SK-N-DZ (cell line): ENCODE measurements at regions not wholly inside any gene's neighbourhood (a gene's known extent, or its start where the extent isn't known, plus 50 kb on each side); places are given as distances from the start of the nearest gene placed in this dataset.

Source experiments
- DNase-seq: peaks from one replicate; pipeline ENCODE4 v3.0.0-alpha.2; 2015; ENCODE audit warnings: low spot score

DNA sequence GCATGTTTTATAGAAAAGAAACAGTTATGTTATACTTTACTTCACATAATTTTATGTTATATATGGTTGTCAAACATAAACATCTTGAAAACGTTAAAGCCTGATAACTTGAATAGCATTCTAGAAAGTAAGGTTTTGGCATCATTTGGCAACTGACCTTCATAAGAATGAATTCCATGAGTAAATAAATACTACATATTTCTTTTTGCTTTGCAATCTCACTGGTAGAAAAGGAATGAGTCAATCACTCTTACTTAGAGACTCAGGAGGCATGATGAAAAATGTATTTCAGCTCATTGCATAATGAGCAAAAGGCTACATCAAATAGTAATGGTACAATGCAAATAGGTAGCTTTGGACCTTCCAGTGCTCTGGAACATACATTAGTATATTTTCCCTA is 1381.9 kb downstream of the EFNB2 start:
- DNase-seq = no peak

DNA sequence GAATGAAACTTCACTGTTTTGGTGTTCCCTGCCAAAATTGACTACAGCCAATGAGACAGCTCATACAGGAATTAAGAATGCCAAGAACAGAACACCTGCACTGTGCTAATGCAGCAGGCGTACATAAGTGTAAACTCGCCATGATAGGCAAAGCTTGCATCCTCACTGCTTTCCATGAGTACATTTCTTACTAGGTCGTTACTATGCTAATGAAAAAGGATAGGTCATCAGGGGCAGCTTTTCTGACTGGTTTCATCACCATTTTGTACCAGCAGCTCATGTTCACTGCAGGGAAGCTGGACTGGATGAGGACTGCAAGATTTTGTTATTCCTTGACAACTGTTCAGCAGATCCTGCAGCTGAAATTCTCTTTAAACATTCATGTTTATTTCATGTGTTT is 1383.8 kb downstream of the EFNB2 start:
- DNase-seq = no peak

DNA sequence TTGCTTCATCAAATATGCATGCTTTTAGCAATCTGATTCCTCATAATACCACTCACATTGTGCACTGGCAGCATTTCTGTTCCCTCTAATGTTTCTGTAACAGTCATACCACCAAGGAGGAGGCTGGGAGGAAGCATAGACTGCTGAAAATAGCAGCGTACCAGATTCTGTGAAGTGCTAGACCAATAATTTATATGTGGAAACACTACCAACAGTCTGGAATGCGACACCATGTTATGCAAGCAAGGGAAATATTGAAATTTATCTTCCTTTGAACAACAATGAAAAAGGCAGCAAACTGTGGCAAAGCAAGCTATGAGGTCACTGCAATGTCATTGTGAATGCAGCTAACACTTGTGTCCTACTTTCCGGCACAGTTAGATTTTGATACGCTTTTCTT is 1388.0 kb downstream of the EFNB2 start:
- no peak for DNase-seq

DNA sequence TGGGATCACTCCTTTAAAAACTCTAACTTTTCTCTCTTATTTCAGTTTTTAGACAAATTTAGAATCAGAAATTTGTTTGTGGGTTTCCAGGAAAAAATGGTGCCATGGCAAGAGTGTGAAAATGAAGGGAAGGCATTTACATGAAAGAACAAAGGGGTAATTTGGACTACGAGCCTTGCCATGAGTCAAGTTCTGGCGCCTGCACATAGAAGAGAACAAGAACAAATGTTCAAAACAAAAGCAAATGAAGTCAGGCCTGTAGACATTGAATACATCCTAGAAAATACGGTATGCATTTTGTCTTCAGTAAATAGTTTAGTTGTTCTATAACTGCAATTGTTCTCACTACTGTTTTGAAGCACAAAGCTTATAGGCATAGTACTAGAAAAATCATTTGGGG is 1390.5 kb downstream of the EFNB2 start:
- no peak for DNase-seq

DNA sequence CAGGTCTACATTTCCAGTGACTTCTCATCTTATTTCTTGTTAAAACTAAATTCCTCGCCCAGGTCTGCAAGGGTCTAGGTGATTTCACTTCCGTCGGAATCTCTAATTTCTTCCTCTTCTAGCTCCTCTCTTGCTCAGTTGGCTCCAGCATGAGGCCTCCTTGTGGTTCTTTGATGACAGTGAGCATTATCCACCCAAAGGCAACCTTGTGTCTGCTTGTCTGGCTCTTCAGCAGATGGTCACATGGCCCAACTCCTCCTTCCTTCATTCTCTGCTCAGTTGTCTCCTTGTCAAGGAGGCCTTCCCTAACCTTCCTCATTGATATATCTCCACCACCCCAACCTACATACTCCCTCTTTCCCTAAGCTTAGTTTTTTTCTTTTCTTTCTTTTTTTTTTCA is 1391.4 kb downstream of the EFNB2 start:
- DNase-seq = no peak

DNA sequence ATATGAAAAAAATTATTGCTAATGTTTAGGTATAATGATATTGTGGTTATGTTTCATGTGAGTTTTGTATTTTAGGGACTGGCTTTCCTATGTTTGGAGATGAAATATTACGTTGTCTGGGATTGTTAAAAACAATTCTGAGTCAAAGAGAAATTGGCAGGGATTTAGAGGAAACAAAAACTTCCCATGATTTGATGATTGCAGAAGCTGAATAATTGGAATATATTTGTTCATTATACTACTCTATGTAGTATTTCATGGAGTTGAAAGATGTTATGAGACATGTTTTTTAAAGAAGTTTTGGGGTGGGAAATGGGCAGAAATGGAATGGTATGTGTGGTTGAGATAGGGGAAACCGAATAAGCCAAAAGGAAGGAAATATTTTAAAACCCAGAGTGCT is 1392.9 kb downstream of the EFNB2 start:
- DNase-seq = no peak

DNA sequence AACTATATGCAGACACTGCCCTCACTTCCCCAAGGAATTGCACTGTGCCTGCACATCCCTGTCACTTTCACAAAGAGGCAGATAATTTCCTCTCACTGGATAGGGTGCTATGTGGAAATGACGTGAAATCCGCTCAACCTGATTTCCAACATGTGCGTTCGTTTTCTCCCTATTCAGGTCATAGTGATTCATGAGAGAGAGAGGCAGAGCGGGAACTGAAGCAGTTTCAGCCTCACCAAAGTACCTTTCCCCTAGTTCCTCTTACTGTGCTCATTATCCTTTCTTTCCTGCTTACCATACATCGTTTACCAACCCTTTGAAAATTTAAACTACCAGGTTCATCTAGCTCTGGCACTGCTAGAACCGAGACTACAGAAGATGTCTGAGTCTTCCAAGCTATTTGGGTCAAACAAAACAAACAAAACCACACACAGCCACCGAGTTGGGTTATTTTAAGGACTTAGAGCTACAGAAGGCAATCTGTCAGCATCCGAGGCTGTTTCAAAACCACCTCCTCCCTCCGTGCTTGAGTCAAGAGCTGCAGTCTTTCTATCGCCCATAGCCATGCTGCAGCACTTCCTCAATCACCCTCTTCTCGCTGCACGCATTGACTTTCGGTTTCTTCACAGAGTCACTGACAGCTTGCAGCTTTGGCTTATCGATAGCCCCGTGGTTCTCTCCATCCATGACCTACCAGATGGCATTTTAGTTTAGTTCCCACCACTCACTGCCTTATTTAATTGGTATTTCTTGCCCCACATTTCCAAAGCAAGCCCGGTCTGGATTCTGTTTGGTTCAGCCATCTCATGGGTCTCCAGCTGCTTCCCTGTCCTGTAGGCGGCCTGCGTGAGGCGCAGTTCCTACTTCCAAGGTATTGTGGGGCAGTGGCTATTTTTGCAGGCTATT is 1395.8 kb downstream of the EFNB2 start:
- no peak for DNase-seq

DNA sequence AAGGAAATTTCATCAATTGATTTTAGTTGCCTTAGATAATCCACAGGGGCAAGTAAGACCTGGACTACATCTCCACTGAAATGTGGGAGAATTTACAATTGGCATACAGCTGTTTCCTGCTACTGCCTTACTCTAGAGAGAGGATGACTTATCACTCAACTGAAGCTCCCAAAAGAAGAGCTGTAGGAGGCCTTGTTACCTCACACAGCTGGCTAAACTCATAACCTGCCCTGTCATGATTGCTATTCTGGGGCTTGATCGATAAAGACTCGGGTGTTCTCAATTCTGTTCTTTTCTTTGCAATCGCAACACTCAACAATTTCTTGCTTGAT is 1396.4 kb downstream of the EFNB2 start:
- no peak for DNase-seq

DNA sequence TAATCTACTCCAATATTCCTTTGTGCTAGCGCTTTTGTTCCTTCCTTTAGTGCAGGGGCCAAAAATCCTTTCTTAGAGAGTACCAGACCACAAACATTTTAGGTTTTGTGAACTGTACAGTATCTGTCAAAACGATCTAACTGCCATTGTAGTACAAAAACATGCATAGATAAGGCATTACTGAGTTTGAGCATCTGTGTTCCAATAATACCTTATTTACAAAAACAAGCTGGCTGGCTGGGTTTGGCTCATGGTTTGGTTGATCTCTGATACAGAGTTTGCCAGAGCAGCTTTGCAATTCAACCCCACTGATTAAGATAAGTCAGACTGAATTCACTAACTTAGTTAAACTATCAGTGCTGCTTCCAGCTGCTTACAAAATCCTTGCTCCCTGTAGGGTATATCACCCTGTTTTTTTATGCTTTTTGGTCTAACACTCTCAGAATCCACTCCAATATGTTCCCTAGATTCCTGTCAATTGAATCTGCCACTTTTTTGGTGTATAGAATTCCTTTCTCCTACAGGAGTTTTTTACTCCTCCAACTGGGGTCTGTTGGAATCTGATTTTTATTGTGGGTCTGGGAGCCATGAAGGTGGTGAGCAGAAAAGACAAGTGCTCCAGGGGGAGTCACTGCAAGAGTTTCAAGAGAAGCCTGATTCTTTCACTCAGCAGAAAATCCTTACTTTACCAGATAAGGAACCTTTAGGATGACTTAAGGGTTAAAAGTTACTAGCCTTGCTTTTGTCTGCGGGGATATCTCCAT is 1399.4 kb downstream of the EFNB2 start:
- peak; percentile 54 for DNase-seq

DNA sequence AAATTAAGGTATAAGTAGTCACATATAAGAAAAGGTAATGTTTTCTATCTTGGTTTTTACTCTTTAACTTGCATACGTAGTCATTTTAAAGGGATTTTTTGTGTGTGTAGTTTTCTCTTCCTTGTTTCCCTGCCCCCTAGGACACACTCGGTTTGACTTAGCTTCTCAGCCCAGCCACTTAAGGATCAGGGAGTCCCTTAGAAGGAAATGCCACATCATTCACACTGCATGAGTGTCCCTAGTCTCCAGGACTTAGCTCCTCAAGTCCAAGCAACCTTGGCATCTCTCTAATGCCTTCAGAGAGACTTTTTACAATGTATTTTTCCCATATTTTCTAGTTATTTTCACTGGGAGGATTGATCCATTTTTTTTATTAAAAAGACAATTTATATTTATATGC is 1407.7 kb downstream of the EFNB2 start:
- no peak for DNase-seq

DNA sequence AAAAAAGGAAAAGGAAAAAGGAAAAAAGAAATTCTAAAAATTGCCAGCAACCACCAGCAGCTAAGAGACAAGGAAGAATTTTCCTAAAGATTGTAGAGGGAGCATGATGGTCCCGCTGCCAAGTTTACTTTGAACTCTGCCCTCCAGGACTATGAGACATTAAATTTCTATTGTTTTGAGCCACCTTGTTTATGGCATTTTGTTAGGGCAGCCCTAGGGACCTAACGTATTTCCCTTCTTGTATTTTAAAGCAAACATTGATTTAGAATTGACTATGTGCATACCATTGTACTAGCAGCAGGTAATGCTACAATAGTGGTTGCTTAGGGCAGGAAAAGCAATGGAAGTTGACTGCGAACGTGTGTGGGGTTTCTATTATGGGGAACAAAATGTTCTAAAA is 1414.2 kb downstream of the EFNB2 start:
- DNase-seq = no peak

DNA sequence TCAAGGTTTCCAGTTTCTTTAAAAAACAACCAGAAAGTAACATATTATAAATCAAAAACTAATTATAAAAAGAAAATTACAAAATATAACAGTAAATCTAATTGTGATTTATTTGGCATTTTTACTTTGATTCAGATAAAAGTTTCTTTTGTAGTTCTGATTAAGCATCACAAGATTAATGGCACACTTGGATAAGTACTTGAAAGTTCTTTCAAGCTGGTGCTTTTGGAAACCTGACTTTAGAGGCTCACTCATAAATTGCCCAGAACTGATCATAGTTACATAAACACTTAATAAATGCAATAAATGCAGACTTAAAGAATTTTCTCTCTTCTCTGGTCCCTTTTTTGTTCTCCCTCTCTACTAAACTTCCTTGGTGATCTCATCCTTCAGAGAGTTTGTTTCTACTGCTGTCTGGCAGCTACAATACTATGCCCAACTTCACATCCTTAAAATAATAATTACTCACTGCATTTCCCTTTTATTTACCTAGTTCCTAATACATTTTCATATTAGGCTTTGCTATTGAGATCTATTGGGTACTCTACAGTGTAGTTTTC is 1417.0 kb downstream of the EFNB2 start:
- no peak for DNase-seq

DNA sequence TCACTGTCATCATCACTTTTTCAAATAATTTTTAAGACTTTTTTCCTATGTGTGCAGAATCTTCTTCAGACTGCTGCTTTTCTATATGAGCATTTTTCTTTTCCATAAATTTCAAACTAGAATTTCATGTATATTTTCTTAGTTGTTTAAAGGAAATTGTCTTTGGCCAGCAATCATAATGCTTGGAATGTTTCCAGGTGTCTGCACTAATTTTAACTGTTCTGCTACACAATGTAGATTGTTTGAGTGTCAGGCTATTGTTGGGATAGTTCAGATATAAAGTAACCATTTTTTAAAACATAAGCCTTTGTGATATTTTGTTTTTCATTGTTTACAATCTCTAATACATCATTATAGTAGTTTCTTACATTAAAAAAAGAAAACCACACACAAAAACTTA is 1418.5 kb downstream of the EFNB2 start:
- DNase-seq = no peak

DNA sequence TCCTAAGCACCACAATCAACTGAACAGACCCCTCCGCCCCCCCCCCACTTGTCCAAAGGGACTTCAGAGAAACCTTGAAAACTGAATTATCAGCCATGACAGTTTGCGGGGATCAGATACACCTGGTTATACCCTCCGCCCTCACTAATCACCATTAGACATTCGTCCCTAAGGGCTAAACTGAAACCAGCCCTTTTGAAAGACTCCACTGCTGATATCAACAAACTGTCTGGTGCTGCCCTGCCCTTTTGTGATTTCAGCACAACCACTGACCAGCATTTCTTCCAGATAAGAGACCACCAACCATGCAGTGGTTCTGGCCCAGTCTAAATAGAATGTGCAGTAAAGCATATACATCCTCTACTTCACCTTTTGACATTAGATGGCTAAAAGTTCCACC is 1422.9 kb downstream of the EFNB2 start:
- DNase-seq = no peak

DNA sequence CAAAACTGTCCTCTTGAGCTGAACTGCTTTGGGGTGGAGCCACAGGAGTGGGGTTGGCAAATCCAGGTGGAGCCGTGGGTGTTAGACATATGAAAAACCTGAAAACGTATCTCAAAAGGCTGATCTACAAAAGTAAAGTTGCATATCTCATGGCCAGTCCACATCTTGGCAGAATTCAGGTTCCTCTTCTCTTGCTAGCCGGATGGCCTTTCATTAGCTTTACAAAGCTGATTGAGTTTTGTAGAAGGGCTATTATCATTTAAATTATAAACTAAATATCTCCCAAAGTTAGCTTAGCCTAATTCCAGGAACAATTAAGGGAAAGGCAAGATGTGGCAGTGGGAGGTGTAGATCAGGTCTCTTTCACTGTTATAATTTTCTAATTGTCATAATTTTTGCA is 1427.7 kb downstream of the EFNB2 start:
- no peak for DNase-seq

DNA sequence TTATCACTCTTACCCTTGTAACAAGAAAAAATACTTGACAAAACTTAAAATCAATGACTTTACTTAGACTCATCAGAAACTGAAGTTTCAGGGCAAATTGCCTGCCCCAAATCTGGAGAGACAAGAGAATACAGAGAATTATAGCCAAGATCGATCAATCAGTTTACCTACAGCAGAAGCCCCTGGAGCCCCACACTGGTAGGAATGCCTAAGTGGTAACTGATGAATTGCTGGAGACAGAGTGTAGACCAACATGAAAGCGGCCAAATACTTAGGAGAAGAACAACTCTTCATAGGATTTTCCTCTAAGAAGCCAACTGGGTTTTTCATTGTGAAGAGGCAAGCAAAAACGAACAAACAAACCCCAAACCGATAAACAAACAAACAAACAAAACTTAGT is 1430.0 kb downstream of the EFNB2 start:
- no peak for DNase-seq

DNA sequence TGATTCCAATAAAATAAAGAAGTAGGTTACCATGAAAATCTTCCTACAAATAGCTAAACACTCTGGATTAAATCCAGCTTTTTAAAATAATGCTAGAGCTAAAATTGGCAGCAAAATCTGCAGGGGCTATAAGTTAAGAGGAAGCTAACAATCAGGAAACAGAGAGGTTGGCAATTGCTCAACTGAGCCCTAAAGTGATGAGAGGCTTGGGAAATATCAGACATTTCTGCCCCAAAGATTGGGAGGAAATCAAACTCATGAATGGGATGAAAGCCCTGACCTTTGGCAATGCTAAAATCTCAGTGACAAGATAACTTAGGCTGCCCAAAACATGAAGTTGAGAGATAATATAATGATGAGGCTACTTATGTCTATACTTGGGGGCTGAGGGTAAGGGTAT is 1437.9 kb downstream of the EFNB2 start:
- no peak for DNase-seq

DNA sequence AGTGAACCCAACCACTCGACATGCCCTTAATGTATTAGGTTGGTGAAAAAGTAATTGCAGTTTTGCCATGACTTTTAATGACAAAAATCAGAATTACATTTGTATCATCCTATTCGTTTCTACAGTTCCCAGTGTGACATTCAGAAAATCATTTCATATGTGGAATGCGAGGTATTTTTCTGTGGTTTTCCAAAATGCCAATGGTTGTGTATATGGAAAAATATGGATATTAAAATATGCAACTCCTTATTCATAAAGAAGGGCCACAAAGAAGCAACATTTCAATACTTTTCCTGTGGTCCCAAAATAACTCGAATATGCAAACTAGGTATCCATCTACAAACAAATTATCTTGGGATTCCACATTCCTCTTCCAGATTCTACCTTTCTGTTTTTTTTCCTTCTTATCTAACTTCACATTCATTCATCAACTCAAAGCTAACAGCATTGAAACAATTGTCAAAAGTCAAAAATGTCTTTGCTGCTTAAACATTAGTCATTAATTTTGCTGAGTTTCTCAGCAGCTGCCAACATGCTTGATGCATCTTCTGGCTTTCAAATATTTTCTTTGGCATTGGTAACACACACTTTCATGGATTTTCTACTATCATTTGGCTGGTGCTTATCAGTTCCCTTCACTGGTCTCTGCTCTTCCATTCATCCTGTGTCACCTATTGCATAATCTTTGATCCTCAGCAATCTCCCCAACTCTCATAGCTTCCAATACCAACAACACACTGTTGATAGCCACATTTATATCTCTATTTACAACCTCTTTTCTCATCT is 1445.4 kb downstream of the EFNB2 start:
- no peak for DNase-seq

DNA sequence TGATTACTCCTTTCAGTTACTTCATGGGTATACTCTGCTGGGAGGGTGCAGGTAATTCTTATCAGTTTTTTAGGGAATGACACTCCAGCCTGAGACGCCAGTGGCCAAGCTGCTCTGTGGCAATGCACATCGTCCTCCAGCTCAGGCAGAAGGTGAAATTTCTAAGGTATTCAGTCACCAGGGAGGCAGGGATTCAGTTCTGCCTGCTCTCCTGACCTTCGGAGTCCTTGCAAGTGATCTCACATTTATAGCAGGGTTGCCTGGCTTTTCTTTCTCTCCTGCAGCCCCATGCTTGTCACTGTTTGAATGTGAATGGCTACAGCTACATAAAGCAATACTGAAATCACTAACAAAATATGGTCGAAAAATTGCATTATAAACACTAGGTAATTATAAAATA is 1447.5 kb downstream of the EFNB2 start:
- no peak for DNase-seq

DNA sequence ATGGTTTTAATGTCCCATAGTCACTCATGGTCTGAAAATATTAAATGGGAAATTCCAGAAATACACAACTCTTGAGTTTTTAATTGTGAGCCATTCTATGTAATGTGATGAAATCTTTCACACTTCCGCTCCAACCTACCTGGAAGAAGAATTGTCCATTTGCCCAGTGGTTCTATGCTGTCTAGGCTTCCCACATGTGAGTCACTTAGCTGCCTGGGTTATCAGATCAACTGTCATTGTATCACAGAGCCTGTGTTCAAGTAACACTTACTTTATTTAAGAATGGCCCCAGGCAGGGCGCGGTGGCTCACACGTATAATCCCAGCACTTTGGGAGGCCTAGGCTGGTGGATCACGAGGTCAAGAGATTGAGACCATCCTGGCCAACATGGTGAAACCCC is 1450.5 kb downstream of the EFNB2 start:
- DNase-seq = peak; percentile 83

DNA sequence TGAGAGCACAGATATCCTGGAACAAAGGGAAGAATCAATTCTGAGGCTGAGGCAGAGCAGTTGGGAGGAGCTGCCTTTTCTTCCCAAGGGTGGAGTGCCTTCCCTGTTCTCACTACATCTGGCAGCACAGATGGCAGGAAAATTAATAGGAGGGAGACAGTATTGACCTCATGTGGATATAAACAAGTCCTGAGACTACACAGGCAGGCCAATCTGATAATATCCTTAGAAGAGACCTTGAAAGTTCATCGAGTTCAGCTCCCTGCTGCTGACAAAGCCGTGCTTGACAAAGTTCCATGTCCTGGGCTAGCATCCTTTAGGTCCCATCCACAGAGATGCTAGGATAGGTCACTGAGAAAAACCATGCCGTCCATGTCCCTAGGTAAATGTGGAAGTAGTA is 1451.5 kb downstream of the EFNB2 start:
- DNase-seq = peak; percentile 99

DNA sequence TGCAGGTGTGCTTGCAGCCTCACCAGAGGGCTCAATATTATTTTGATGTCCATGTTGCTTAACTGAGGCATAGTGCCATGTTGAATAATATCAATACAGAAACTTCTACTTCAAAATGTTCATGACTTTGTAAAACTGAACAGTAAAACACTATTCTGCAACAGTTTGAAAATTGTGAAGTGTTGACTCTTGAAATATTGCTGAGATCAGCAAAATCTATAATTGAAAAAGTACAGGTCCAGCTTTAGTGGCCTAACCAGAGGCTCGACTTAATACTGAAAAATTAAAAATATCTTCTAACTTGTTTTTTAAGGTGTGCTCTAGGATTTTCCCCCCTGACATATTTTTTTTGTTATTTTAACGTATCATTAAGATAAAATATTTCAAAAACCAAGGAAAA is 1460.7 kb downstream of the EFNB2 start:
- DNase-seq = no peak
